ENCODE measurements at regions not wholly inside any gene's neighbourhood (a gene's known extent, or its start where the extent isn't known, plus 50 kb on each side); places are given as distances from the start of the nearest gene placed in this dataset.

DNA sequence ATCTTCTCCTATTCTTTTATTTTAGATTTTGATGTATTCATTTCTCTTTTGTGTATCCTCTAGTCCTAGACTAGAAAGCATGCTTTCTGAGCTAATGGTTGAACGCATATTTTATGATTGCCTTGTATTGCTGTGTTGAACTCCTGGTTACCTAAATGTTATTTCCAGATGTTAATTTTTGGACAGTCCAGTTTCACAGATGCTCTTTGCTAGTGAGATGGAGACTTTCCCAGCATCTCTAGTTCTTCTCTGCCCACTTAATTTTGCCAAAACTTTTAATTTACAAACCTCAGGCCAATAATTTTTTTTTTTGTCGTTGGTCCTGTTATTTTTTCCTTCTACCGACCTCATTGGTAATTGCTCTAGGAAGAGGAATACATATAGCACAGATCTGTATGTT, 153.2 kb downstream of the HAUS1 start:
- no peak overlapping the region for H2BK12ac ChIP-seq (ENCODE audit: low read length)
- WGBS (ENCODE audit: extremely low coverage, insufficient coverage, insufficient read length): no CpG with 5 or more reads among the region's 3 CpGs
- DNase-seq: no peak
- no peaks in the 10 kb centered on the region for H3K79me2 ChIP-seq (ENCODE audit: control insufficient read depth, insufficient read depth, low read length, poor library complexity)
- H3K4me2 ChIP-seq (ENCODE audit: low read length): no peak overlapping the region
- H3K23ac ChIP-seq (ENCODE audit: low read length): no peak overlapping the region
- peaks cover 6% of the 10 kb centered on the region for H3K79me1 ChIP-seq (ENCODE audit: low read length)
- no peak overlapping the region for H3K9ac ChIP-seq (ENCODE audit: low read length)
- no peaks in the 10 kb centered on the region for H3K27me3 ChIP-seq (ENCODE audit: insufficient read depth, low read length)
- no peak overlapping the region for H3K4ac ChIP-seq (ENCODE audit: low read depth, low read length)
- H3K36me3 ChIP-seq (ENCODE audit: control insufficient read depth in 1 of 2, insufficient read depth in 2 of 2, low read length in 2 of 2): no peaks in the 10 kb centered on the region
- no peaks in the 10 kb centered on the region for H3K9me3 ChIP-seq (ENCODE audit: insufficient read depth, low read depth, low read length)
- H3K4me3 ChIP-seq (ENCODE audit: low read depth, low read length): no peak overlapping the region
- no peak overlapping the region for H2BK5ac ChIP-seq (ENCODE audit: low read depth, low read length, poor library complexity)
- no peak overlapping the region for H2BK120ac ChIP-seq (ENCODE audit: insufficient read depth, low read length, poor library complexity)
- no peak overlapping the region for H3K27ac ChIP-seq (ENCODE audit: low read depth, low read length)
- H4K91ac ChIP-seq (ENCODE audit: low read depth, low read length): no peak overlapping the region
- H4K8ac ChIP-seq (ENCODE audit: low read depth, low read length): no peak overlapping the region
- no peak overlapping the region for H3K18ac ChIP-seq (ENCODE audit: low read length)
- no peak overlapping the region for H2AFZ ChIP-seq (ENCODE audit: insufficient read depth, low read length, poor library complexity)
- H3K14ac ChIP-seq (ENCODE audit: low read length): no peak overlapping the region
- no peak overlapping the region for H2AK5ac ChIP-seq (ENCODE audit: low read length)
- peaks cover 4 to 15% of the 10 kb centered on the region in 2 experiments for H3K4me1 ChIP-seq (ENCODE audit: control insufficient read depth in 1 of 2, insufficient read depth in 2 of 2, low read length in 2 of 2)
- no peak overlapping the region for H4K12ac ChIP-seq (ENCODE audit: low read depth, low read length)

DNA sequence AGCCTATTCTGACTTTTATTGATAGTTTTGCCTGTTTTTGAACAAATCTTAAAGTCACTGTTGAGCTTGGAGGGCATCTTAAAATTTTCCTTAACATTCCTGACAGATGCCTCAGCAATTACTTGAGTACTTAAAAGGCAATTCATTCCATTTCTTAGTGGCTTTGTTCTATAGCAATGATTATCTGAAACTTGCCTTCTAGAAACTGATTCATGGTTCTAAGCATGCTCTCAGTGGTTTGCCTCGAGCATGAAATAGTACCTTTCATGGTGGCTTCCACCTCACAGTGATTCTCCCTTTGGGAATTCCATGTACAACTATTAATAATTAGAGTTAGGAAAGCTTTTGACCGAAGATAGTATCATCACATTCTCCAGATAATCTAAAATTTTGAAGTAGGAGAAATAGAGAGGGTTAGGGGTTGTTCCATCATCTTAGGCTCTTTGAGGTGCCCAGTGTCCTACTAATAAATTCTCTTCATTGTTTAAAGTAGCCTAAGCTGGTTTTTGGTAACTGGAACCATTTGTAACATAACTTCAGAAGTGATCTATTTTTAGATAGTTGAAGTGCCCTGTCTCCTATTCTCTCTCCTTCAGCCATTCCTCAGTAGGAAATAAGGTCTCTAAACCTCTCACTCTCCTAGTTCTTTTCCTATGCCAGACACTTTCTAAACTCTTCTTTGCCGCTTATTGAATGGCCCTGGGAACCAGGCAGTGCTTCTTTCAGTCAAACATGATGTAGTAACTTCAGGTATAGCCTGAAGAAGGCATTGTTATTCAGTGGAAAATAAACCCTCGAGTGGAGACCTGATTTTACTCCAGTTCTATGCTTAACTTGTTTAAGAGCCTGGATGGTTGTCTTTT, 156.1 kb downstream of the HAUS1 start:
- Histone ChIP-seq H3K27me3 (ENCODE audit: insufficient read depth, low read length) (no peaks in the 10 kb centered on the region), H3K79me2 (ENCODE audit: control insufficient read depth, insufficient read depth, low read length, poor library complexity) (no peaks in the 10 kb centered on the region), H3K9me3 (ENCODE audit: insufficient read depth, low read depth, low read length) (no peaks in the 10 kb centered on the region), H4K8ac (ENCODE audit: low read depth, low read length) (no peak overlapping the region), H3K18ac (ENCODE audit: low read length) (no peak overlapping the region), H3K4me3 (ENCODE audit: low read depth, low read length) (no peak overlapping the region), H2BK12ac (ENCODE audit: low read length) (peak overlapping the region; percentile 87), H3K36me3 (ENCODE audit: control insufficient read depth in 1 of 2, insufficient read depth in 2 of 2, low read length in 2 of 2) (peaks cover 2% of the 10 kb centered on the region in 2 experiments), H2AFZ (ENCODE audit: insufficient read depth, low read length, poor library complexity) (no peak overlapping the region), H2BK5ac (ENCODE audit: low read depth, low read length, poor library complexity) (no peak overlapping the region), H3K4me1 (ENCODE audit: control insufficient read depth in 1 of 2, insufficient read depth in 2 of 2, low read length in 2 of 2) (peaks cover 6 to 17% of the 10 kb centered on the region in 2 experiments), H3K27ac (ENCODE audit: low read depth, low read length) (peak overlapping the region; percentile 46), H2BK120ac (ENCODE audit: insufficient read depth, low read length, poor library complexity) (peak overlapping the region; percentile 83), H3K4ac (ENCODE audit: low read depth, low read length) (no peak overlapping the region), H2AK5ac (ENCODE audit: low read length) (no peak overlapping the region), H3K79me1 (ENCODE audit: low read length) (peaks cover 6% of the 10 kb centered on the region), H3K14ac (ENCODE audit: low read length) (no peak overlapping the region), H4K12ac (ENCODE audit: low read depth, low read length) (no peak overlapping the region), H3K4me2 (ENCODE audit: low read length) (no peak overlapping the region), H3K23ac (ENCODE audit: low read length) (no peak overlapping the region), H4K91ac (ENCODE audit: low read depth, low read length) (no peak overlapping the region), H3K9ac (ENCODE audit: low read length) (no peak overlapping the region)
- no CpG with 5 or more reads among the region's 4 CpGs for WGBS (ENCODE audit: extremely low coverage, insufficient coverage, insufficient read length)
- peak; percentile 83 to 97 for DNase-seq

DNA sequence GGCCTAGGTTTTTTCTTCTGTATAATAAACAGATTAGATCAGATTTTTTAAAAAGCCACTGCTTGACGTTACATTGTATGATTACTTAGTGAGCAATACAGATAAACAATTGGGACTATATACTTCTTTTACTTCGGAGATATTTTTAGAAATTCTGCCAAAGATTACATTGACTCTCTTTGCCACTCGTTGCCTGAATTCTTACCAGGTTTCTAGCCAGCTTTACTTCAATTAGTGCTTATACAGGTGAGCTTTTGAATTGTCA, 156.6 kb downstream of the HAUS1 start:
- Histone ChIP-seq H3K9ac (ENCODE audit: low read length) (no peak overlapping the region), H3K9me3 (ENCODE audit: insufficient read depth, low read depth, low read length) (no peaks in the 10 kb centered on the region), H4K8ac (ENCODE audit: low read depth, low read length) (no peak overlapping the region), H2AFZ (ENCODE audit: insufficient read depth, low read length, poor library complexity) (no peak overlapping the region), H3K18ac (ENCODE audit: low read length) (no peak overlapping the region), H3K4me1 (ENCODE audit: control insufficient read depth in 1 of 2, insufficient read depth in 2 of 2, low read length in 2 of 2) (peaks cover 6 to 17% of the 10 kb centered on the region in 2 experiments), H3K23ac (ENCODE audit: low read length) (no peak overlapping the region), H2AK5ac (ENCODE audit: low read length) (no peak overlapping the region), H2BK120ac (ENCODE audit: insufficient read depth, low read length, poor library complexity) (no peak overlapping the region), H4K12ac (ENCODE audit: low read depth, low read length) (no peak overlapping the region), H3K4ac (ENCODE audit: low read depth, low read length) (no peak overlapping the region), H3K79me2 (ENCODE audit: control insufficient read depth, insufficient read depth, low read length, poor library complexity) (no peaks in the 10 kb centered on the region), H3K4me2 (ENCODE audit: low read length) (no peak overlapping the region), H2BK12ac (ENCODE audit: low read length) (no peak overlapping the region), H3K14ac (ENCODE audit: low read length) (no peak overlapping the region), H4K91ac (ENCODE audit: low read depth, low read length) (no peak overlapping the region), H3K4me3 (ENCODE audit: low read depth, low read length) (no peak overlapping the region), H3K27me3 (ENCODE audit: insufficient read depth, low read length) (no peaks in the 10 kb centered on the region), H3K27ac (ENCODE audit: low read depth, low read length) (no peak overlapping the region), H2BK5ac (ENCODE audit: low read depth, low read length, poor library complexity) (no peak overlapping the region), H3K36me3 (ENCODE audit: control insufficient read depth in 1 of 2, insufficient read depth in 2 of 2, low read length in 2 of 2) (peaks cover 2% of the 10 kb centered on the region in 2 experiments), H3K79me1 (ENCODE audit: low read length) (peaks cover 8% of the 10 kb centered on the region)
- WGBS (ENCODE audit: extremely low coverage, insufficient coverage, insufficient read length): no CpG with 5 or more reads among the region's 3 CpGs
- no peak for DNase-seq

DNA sequence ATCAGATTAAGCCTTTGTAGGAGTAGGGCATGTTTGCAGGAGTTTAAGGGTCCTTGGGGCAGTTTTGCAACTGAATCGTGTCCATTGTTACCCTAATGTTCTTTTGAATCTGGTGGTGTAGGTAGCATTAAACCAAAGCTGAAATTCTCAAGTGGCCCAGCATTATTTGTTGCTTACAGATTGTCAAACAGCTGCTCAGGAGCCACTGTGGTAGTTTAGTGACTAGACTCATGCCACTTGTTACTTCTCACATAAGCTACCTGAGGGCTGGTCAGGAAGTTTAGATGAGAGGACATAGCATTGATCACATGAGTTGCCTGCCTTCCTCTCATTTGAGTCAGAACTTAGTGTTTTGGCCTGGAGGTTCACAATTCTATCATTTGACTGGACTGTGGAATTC, 157.6 kb downstream of the HAUS1 start:
- Histone ChIP-seq H3K4me3 (ENCODE audit: low read depth, low read length) (no peak overlapping the region), H3K27ac (ENCODE audit: low read depth, low read length) (peak overlapping the region; percentile 53), H3K9ac (ENCODE audit: low read length) (no peak overlapping the region), H2BK12ac (ENCODE audit: low read length) (no peak overlapping the region), H4K91ac (ENCODE audit: low read depth, low read length) (no peak overlapping the region), H3K18ac (ENCODE audit: low read length) (no peak overlapping the region), H2AK5ac (ENCODE audit: low read length) (no peak overlapping the region), H2AFZ (ENCODE audit: insufficient read depth, low read length, poor library complexity) (no peak overlapping the region), H2BK5ac (ENCODE audit: low read depth, low read length, poor library complexity) (no peak overlapping the region), H3K4ac (ENCODE audit: low read depth, low read length) (no peak overlapping the region), H3K36me3 (ENCODE audit: control insufficient read depth in 1 of 2, insufficient read depth in 2 of 2, low read length in 2 of 2) (peaks cover 2% of the 10 kb centered on the region in 2 experiments), H3K4me1 (ENCODE audit: control insufficient read depth in 1 of 2, insufficient read depth in 2 of 2, low read length in 2 of 2) (peaks cover 6 to 17% of the 10 kb centered on the region in 2 experiments), H4K8ac (ENCODE audit: low read depth, low read length) (no peak overlapping the region), H3K4me2 (ENCODE audit: low read length) (no peak overlapping the region), H3K23ac (ENCODE audit: low read length) (no peak overlapping the region), H2BK120ac (ENCODE audit: insufficient read depth, low read length, poor library complexity) (no peak overlapping the region), H3K79me2 (ENCODE audit: control insufficient read depth, insufficient read depth, low read length, poor library complexity) (no peaks in the 10 kb centered on the region), H3K14ac (ENCODE audit: low read length) (no peak overlapping the region), H4K12ac (ENCODE audit: low read depth, low read length) (no peak overlapping the region), H3K79me1 (ENCODE audit: low read length) (peaks cover 8% of the 10 kb centered on the region), H3K27me3 (ENCODE audit: insufficient read depth, low read length) (no peaks in the 10 kb centered on the region), H3K9me3 (ENCODE audit: insufficient read depth, low read depth, low read length) (no peaks in the 10 kb centered on the region)
- DNase-seq: peak; percentile 82 to 91
- WGBS (ENCODE audit: extremely low coverage, insufficient coverage, insufficient read length): no CpG with 5 or more reads among the region's 1 CpG
